ENCODE measurements at regions not wholly inside any gene's neighbourhood (a gene's known extent, or its start where the extent isn't known, plus 50 kb on each side); places are given as distances from the start of the nearest gene placed in this dataset.
"Not testable (repeated sequence)": the region's sequence is repeated elsewhere in the genome, so short reads cannot be mapped to it uniquely, and the experiment has no call there.

GRCh38 chr7:32222251-32222900 is 152.2 kb upstream of the PDE1C start:
- H3K27ac ChIP-seq, result no peak overlapping the region
- no peaks in the 10 kb centered on the region for H3K27me3 ChIP-seq
- peaks cover 0 to under 1% (median 0%) of the 10 kb centered on the region in 3 donors for H3K9me3 ChIP-seq
- H3K36me3 ChIP-seq, result no peaks in the 10 kb centered on the region
- TF ChIP-seq, protein P1, sequence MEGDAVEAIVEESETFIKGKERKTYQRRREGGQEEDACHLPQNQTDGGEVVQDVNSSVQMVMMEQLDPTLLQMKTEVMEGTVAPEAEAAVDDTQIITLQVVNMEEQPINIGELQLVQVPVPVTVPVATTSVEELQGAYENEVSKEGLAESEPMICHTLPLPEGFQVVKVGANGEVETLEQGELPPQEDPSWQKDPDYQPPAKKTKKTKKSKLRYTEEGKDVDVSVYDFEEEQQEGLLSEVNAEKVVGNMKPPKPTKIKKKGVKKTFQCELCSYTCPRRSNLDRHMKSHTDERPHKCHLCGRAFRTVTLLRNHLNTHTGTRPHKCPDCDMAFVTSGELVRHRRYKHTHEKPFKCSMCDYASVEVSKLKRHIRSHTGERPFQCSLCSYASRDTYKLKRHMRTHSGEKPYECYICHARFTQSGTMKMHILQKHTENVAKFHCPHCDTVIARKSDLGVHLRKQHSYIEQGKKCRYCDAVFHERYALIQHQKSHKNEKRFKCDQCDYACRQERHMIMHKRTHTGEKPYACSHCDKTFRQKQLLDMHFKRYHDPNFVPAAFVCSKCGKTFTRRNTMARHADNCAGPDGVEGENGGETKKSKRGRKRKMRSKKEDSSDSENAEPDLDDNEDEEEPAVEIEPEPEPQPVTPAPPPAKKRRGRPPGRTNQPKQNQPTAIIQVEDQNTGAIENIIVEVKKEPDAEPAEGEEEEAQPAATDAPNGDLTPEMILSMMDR (IDR thresholded peaks at IDR 0.05), result no peak
- DNase-seq, result no peak
- intact Hi-C loops (cut with DNase I; ENCODE audit: low total_unique reads), result no loop called here
- H3K4me3 ChIP-seq, result no peak overlapping the region
- H3K4me1 ChIP-seq, result no peaks in the 10 kb centered on the region

DNA sequence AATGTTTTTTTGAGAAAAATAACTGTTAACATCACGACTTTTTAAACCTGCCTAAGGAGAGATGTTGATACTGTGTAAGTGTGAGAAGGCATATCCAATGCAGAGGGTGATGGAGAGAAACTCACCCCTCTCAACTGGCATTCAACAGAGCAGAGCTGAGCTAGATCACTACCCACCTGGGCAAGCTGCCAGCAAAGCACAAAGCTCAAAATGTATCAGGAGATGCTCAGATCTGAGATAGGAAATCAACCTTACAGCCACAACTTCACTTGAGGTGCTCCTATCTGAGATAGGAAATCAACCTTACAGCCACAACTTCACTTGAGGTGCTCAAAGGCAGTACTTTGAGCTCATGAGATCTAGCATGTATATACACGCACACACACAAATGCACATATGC is 151.5 kb upstream of the PDE1C start:
- no peak overlapping the region for H3K27ac ChIP-seq
- TF ChIP-seq, protein P1 (IDR thresholded peaks at IDR 0.05), result no peak
- DNase-seq, result no peak
- no peak overlapping the region for H3K4me3 ChIP-seq
- no peaks in the 10 kb centered on the region for H3K9me3 ChIP-seq
- intact Hi-C loops (cut with DNase I; ENCODE audit: low total_unique reads), result no loop called here
- H3K27me3 ChIP-seq, result no peaks in the 10 kb centered on the region
- no peaks in the 10 kb centered on the region for H3K4me1 ChIP-seq
- no peaks in the 10 kb centered on the region for H3K36me3 ChIP-seq

GRCh38 chr7:32221056-32221455 is 150.8 kb upstream of the PDE1C start:
- TF ChIP-seq, protein P1 (IDR thresholded peaks at IDR 0.05), result no peak
- DNase-seq, result no peak
- Histone ChIP-seq H3K4me1 (no peaks in the 10 kb centered on the region), H3K36me3 (no peaks in the 10 kb centered on the region), H3K9me3 (no peaks in the 10 kb centered on the region), H3K27me3 (no peaks in the 10 kb centered on the region), H3K27ac (no peak overlapping the region), H3K4me3 (no peak overlapping the region)
- intact Hi-C loops (cut with DNase I; ENCODE audit: low total_unique reads), result no loop called here

- intact Hi-C loops (cut with DNase I; ENCODE audit: low total_unique reads), result loop anchor here (10.0 kb wide), 1 partner anchor 125 kb away; no protein-coding TSS in a partner anchor
- not testable (repeated sequence) for DNase-seq, H3K9me3 ChIP-seq, H3K27me3 ChIP-seq, H3K4me3 ChIP-seq, H3K4me1 ChIP-seq, H3K36me3 ChIP-seq, H3K27ac ChIP-seq
Observed at GRCh38 chr7:32219831-32220230, 149.6 kb upstream of the PDE1C start.

GRCh38 chr7:32219416-32219815 is 149.2 kb upstream of the PDE1C start:
- no peak overlapping the region for H3K4me3 ChIP-seq
- H3K27ac ChIP-seq, result no peak overlapping the region
- no peaks in the 10 kb centered on the region for H3K4me1 ChIP-seq
- no peaks in the 10 kb centered on the region for H3K36me3 ChIP-seq
- H3K27me3 ChIP-seq, result no peaks in the 10 kb centered on the region
- no peak for DNase-seq
- no peaks in the 10 kb centered on the region for H3K9me3 ChIP-seq
- intact Hi-C loops (cut with DNase I; ENCODE audit: low total_unique reads), result loop anchor here (10.0 kb wide), 1 partner anchor 125 kb away; no protein-coding TSS in a partner anchor
- TF ChIP-seq, protein P1 (IDR thresholded peaks at IDR 0.05), result no peak

DNA sequence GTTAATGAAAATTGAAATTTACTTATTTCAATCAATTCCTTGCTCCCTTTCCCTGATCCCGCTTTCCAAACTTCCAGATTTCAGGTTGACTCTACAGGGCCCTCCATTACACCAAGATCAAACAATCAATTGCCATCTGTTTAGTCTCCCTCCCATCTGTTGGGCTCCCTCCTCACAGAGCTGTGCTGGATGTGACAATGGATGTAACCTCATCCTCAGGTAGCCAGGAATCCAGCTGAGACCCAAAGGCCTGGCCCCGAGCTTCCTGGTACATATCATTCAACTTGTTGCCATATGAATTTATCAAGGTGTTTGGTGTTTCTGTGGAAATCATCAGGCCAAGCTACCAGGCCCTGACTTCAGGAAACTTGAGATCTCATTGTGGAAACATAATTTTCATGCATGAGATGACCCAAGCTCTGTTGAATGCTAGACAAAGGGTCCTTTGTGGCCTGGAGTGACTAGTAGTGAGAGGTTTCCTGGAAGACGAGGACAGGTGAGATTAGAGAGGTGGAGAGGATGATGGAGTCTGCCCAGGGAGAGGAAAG is 148.6 kb upstream of the PDE1C start:
- Histone ChIP-seq H3K27me3 (no peaks in the 10 kb centered on the region), H3K4me1 (no peaks in the 10 kb centered on the region), H3K4me3 (no peak overlapping the region), H3K9me3 (no peaks in the 10 kb centered on the region), H3K36me3 (no peaks in the 10 kb centered on the region), H3K27ac (no peak overlapping the region)
- intact Hi-C loops (cut with DNase I; ENCODE audit: low total_unique reads), result loop anchor here (10.0 kb wide), 1 partner anchor 126 kb away; no protein-coding TSS in a partner anchor
- TF ChIP-seq, protein P1 (IDR thresholded peaks at IDR 0.05), result no peak
- DNase-seq, result no peak

Measured in tibial artery (tissue), 4 donors.